ENCODE measurements at regions not wholly inside any gene's neighbourhood (a gene's known extent, or its start where the extent isn't known, plus 50 kb on each side); places are given as distances from the start of the nearest gene placed in this dataset.
"Not testable (repeated sequence)": the region's sequence is repeated elsewhere in the genome, so short reads cannot be mapped to it uniquely, and the experiment has no call there.

DNA sequence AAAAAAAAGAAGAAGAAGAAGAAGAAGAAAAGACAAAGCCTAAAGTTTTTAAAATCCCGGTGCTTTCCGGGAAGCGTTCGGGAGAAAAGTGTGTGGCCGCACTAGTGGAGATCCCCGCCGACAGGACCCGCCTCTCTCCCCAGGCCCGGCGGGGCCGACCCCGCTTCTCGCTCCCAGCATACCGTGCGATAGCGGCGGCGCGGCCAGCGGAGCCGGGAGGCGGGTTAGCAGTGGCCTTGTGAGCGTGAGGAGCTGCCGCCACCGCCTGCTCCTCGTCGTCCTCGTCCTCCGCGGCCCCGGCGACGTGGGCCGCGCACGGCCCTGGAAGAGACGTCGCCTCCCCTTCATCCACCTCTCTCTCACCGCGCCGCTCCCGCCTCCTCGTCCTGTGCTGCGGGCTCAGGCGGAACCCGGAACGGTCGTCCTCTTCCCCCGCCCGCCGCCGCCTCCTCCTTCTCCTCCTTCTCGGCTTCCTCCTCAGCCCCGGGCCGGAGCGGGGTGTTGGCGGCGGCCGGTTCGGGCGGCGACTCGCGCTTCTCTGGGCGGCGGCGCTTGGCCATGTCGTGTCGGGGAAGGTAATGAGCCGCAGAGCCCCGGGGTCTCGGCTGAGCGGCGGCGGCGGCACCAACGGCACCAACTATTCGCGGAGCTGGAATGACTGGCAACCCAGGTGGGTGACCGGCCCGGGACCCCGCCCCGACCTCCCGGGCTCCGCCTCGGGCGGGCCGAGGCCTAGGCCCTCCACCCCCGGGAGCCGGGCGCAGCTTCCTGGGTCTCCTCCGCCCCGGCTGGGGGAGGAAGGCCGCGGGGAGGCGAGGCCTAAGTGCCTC lies 62.6 kb upstream of the CDR2 start:
- POLR2A ChIA-PET; H3K36me3 ChIP-seq (ENCODE audit: control insufficient read depth in 4 of 4, insufficient read depth in 4 of 4, low read length in 3 of 4); H3K27me3 ChIP-seq (replicated peaks in 2 of 5; ENCODE audit: control insufficient read depth in 4 of 5, insufficient read depth in 5 of 5, low read length in 4 of 5); H3K9me3 ChIP-seq (ENCODE audit: control extremely low read depth in 1 of 5, control insufficient read depth in 4 of 5, insufficient read depth in 2 of 5, low read depth in 1 of 5, low read length in 4 of 5); H3K4me1 ChIP-seq (ENCODE audit: control extremely low read depth in 1 of 4, control insufficient read depth in 4 of 4, insufficient read depth in 4 of 4, low read length in 3 of 4); CTCF ChIA-PET: not testable (repeated sequence)
- H3K4me3 ChIP-seq (ENCODE audit: control insufficient read depth in 1 of 7, extremely low read depth in 1 of 7, insufficient read depth in 4 of 7, low read depth in 2 of 7, low read length in 6 of 7): peak overlapping the region; percentile 58 to 83 (median 77)
- DNase-seq: peak; percentile 54 to 76 (median 61)
- 0% methylated on average over 40 of the region's 96 CpGs for WGBS (ENCODE audit: insufficient coverage)
- peak overlapping the region; percentile 46 to 78 for H3K27ac ChIP-seq (ENCODE audit: insufficient read depth in 1 of 2, low read depth in 1 of 2, low read length in 2 of 2, poor library complexity in 1 of 2, severe bottlenecking in 2 of 2)

DNA sequence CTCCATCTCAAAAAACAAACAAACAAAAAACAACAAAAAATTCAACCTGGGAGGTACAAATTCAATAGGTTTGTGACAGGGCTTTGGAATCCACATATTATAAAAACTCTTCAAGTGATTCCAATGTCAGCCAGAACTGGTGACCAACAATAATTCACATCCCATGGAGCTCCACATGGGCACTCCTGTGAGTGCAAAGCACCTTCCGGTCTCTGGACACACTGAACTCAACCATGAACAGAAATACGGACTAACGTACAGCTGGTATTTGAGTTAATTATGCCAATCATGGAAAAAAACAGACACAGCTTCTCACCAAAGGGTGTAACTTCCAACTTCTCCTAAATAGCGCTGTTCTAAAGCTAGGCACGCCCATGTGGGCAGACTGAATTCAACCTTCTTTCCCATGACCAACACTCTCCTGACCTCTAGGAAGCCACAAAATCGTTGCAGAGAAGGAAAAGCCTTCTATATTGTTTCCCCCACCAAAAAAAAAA lies 62.0 kb upstream of the CDR2 start:
- POLR2A ChIA-PET, CTCF ChIA-PET: not testable (repeated sequence)
- no CpG with 5 or more reads among the region's 6 CpGs for WGBS (ENCODE audit: insufficient coverage)

GRCh38 chr16:22431314-22431713 lies 56.9 kb upstream of the CDR2 start:
- H3K27me3 ChIP-seq (replicated peaks in 2 of 5; ENCODE audit: control insufficient read depth in 4 of 5, insufficient read depth in 5 of 5, low read length in 4 of 5); POLR2A ChIA-PET; H3K9me3 ChIP-seq (ENCODE audit: control extremely low read depth in 1 of 5, control insufficient read depth in 4 of 5, insufficient read depth in 2 of 5, low read depth in 1 of 5, low read length in 4 of 5); H3K27ac ChIP-seq (ENCODE audit: insufficient read depth in 1 of 2, low read depth in 1 of 2, low read length in 2 of 2, poor library complexity in 1 of 2, severe bottlenecking in 2 of 2); H3K4me3 ChIP-seq (ENCODE audit: control insufficient read depth in 1 of 7, extremely low read depth in 1 of 7, insufficient read depth in 4 of 7, low read depth in 2 of 7, low read length in 6 of 7); H3K4me1 ChIP-seq (ENCODE audit: control extremely low read depth in 1 of 4, control insufficient read depth in 4 of 4, insufficient read depth in 4 of 4, low read length in 3 of 4); CTCF ChIA-PET; DNase-seq: not testable (repeated sequence)
- H3K36me3 ChIP-seq (ENCODE audit: control insufficient read depth in 4 of 4, insufficient read depth in 4 of 4, low read length in 3 of 4): peaks cover 2 to 25% (median 13%) of the 10 kb centered on the region in 4 experiments
- WGBS (ENCODE audit: insufficient coverage): 100% methylated on average over 3 of the region's 9 CpGs

More for the DNA sequence above, 62.0 kb upstream of the CDR2 start:
- H3K36me3 ChIP-seq (ENCODE audit: control insufficient read depth in 4 of 4, insufficient read depth in 4 of 4, low read length in 3 of 4); DNase-seq; H3K27me3 ChIP-seq (replicated peaks in 2 of 5; ENCODE audit: control insufficient read depth in 4 of 5, insufficient read depth in 5 of 5, low read length in 4 of 5); H3K4me1 ChIP-seq (ENCODE audit: control extremely low read depth in 1 of 4, control insufficient read depth in 4 of 4, insufficient read depth in 4 of 4, low read length in 3 of 4); H3K9me3 ChIP-seq (ENCODE audit: control extremely low read depth in 1 of 5, control insufficient read depth in 4 of 5, insufficient read depth in 2 of 5, low read depth in 1 of 5, low read length in 4 of 5): not testable (repeated sequence)
- Histone ChIP-seq H3K4me3 (ENCODE audit: control insufficient read depth in 1 of 7, extremely low read depth in 1 of 7, insufficient read depth in 4 of 7, low read depth in 2 of 7, low read length in 6 of 7) (peak overlapping the region in 6 of 7 experiments; percentile 65 to 83 (median 78)), H3K27ac (ENCODE audit: insufficient read depth in 1 of 2, low read depth in 1 of 2, low read length in 2 of 2, poor library complexity in 1 of 2, severe bottlenecking in 2 of 2) (peak overlapping the region in 1 of 2 experiments; percentile 78)

DNA sequence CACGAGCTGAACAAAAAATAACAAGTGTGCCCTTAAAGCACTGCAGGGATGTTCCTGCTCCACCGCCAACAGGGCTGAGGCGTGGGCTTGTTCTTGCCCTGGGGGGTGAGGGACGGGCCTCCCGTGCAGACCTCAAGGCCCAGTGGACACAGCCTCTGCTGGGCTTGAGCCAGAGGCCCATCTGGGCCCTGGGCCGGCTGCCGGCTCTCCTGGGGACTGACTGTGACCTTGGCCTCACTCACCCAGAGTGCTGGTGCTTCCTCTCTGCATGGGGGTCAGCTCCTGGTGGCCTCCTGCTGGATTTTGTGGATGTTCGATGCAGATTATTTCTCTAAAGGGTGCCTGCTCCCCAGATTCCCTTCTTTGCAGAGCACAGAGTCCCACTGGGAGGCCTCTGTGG lies 54.2 kb upstream of the CDR2 start:
- Histone ChIP-seq H3K27ac (ENCODE audit: insufficient read depth in 1 of 2, low read depth in 1 of 2, low read length in 2 of 2, poor library complexity in 1 of 2, severe bottlenecking in 2 of 2) (no peak overlapping the region), H3K36me3 (ENCODE audit: control insufficient read depth in 4 of 4, insufficient read depth in 4 of 4, low read length in 3 of 4) (peaks cover 5 to 39% (median 22%) of the 10 kb centered on the region in 4 experiments), H3K4me1 (ENCODE audit: control extremely low read depth in 1 of 4, control insufficient read depth in 4 of 4, insufficient read depth in 4 of 4, low read length in 3 of 4) (no peaks in the 10 kb centered on the region), H3K27me3 (replicated peaks in 2 of 5; ENCODE audit: control insufficient read depth in 4 of 5, insufficient read depth in 5 of 5, low read length in 4 of 5) (no peaks in the 10 kb centered on the region), H3K9me3 (ENCODE audit: control extremely low read depth in 1 of 5, control insufficient read depth in 4 of 5, insufficient read depth in 2 of 5, low read depth in 1 of 5, low read length in 4 of 5) (peaks cover 0 to 2% (median 0%) of the 10 kb centered on the region in 5 experiments), H3K4me3 (ENCODE audit: control insufficient read depth in 1 of 7, extremely low read depth in 1 of 7, insufficient read depth in 4 of 7, low read depth in 2 of 7, low read length in 6 of 7) (no peak overlapping the region)
- DNase-seq: no peak
- ChIA-PET CTCF (no interaction called here), POLR2A (interaction anchor here (0.6 kb wide), 1 partner anchor 28 kb away, joined by 6 read pairs; no protein-coding TSS in a partner anchor)
- 97% methylated on average over 8 of the region's 8 CpGs for WGBS (ENCODE audit: insufficient coverage)

- ChIA-PET CTCF (no interaction called here), POLR2A (no interaction called here)
- DNase-seq: no peak
- H3K4me1 ChIP-seq (ENCODE audit: control extremely low read depth in 1 of 4, control insufficient read depth in 4 of 4, insufficient read depth in 4 of 4, low read length in 3 of 4): no peaks in the 10 kb centered on the region
- H3K4me3 ChIP-seq (ENCODE audit: control insufficient read depth in 1 of 7, extremely low read depth in 1 of 7, insufficient read depth in 4 of 7, low read depth in 2 of 7, low read length in 6 of 7): no peak overlapping the region
- H3K27ac ChIP-seq (ENCODE audit: insufficient read depth in 1 of 2, low read depth in 1 of 2, low read length in 2 of 2, poor library complexity in 1 of 2, severe bottlenecking in 2 of 2): no peak overlapping the region
- H3K9me3 ChIP-seq (ENCODE audit: control extremely low read depth in 1 of 5, control insufficient read depth in 4 of 5, insufficient read depth in 2 of 5, low read depth in 1 of 5, low read length in 4 of 5): peaks cover 0 to 2% (median 0%) of the 10 kb centered on the region in 5 experiments
- H3K36me3 ChIP-seq (ENCODE audit: control insufficient read depth in 4 of 4, insufficient read depth in 4 of 4, low read length in 3 of 4): peaks cover 7 to 41% (median 22%) of the 10 kb centered on the region in 4 experiments
- H3K27me3 ChIP-seq (replicated peaks in 2 of 5; ENCODE audit: control insufficient read depth in 4 of 5, insufficient read depth in 5 of 5, low read length in 4 of 5): no peaks in the 10 kb centered on the region
- 98% methylated on average over 6 of the region's 10 CpGs for WGBS (ENCODE audit: insufficient coverage)
Observed at GRCh38 chr16:22427556-22427955, 53.1 kb upstream of the CDR2 start.

DNA sequence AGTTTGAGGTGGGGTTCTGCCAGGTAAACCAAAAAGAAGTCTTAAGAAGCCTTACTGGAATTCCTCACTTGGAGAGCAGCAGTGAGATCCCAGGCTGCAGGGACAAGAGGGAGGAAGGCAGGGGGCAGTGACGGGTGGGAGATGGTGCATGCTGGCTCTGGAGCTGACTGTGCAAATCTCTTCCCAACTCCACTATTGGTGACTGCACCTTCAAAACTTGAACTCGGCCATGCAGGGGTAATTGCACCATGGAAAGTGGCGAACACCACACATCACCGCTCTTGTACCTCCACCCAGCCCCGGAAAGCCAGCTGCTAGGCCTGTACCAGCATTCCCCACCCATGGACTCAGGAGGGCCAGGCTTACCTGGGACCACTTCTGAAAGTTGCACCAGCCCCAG lies 51.4 kb upstream of the CDR2 start:
- ChIA-PET CTCF (no interaction called here), POLR2A (no interaction called here)
- Histone ChIP-seq H3K4me3 (ENCODE audit: control insufficient read depth in 1 of 7, extremely low read depth in 1 of 7, insufficient read depth in 4 of 7, low read depth in 2 of 7, low read length in 6 of 7) (no peak overlapping the region), H3K27ac (ENCODE audit: insufficient read depth in 1 of 2, low read depth in 1 of 2, low read length in 2 of 2, poor library complexity in 1 of 2, severe bottlenecking in 2 of 2) (no peak overlapping the region), H3K36me3 (ENCODE audit: control insufficient read depth in 4 of 4, insufficient read depth in 4 of 4, low read length in 3 of 4) (peaks cover 7 to 46% (median 22%) of the 10 kb centered on the region in 4 experiments), H3K4me1 (ENCODE audit: control extremely low read depth in 1 of 4, control insufficient read depth in 4 of 4, insufficient read depth in 4 of 4, low read length in 3 of 4) (no peaks in the 10 kb centered on the region), H3K27me3 (replicated peaks in 2 of 5; ENCODE audit: control insufficient read depth in 4 of 5, insufficient read depth in 5 of 5, low read length in 4 of 5) (no peaks in the 10 kb centered on the region), H3K9me3 (ENCODE audit: control extremely low read depth in 1 of 5, control insufficient read depth in 4 of 5, insufficient read depth in 2 of 5, low read depth in 1 of 5, low read length in 4 of 5) (peaks cover 0 to 2% (median 0%) of the 10 kb centered on the region in 5 experiments)
- 96% methylated on average over 5 of the region's 5 CpGs for WGBS (ENCODE audit: insufficient coverage)
- DNase-seq: no peak

DNA sequence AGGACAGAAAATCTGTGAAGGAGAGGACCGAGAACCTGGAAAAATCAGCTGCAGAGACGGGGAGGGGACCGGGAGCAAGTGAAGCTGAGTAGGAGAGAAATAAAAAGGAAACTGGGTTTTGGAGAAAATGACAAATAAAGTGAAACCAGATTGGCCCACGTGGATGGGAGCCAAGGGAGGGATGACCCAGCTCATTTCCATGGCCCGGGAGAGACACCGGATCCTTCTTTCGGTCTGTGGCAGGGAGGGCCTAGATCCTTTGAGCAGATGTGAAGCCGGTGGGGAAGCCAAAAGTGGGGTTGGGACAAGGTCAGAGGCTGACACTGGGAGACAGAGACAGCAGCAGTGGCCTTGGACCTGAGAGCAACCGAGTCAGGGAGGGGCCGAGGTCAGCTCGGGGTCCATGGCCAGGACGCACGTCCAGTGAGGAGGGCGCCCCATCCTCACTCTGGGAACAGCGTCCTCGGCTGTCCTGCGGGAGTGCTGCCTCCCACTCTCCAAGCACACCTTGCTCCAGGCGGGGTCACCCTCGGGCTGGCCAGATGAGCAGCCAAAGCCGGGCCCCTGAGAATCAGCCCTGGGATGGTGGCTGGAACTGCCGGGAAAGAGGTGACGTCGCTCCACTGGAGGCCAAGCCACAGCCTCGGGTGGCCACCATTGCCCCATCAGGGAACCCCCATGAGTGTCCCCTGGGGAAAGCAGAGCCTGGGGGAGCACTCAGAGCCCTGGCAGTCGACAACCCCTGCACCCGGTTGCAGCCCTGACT lies 50.8 kb upstream of the CDR2 start:
- CTCF ChIA-PET: no interaction called here
- no peak overlapping the region for H3K4me3 ChIP-seq (ENCODE audit: control insufficient read depth in 1 of 7, extremely low read depth in 1 of 7, insufficient read depth in 4 of 7, low read depth in 2 of 7, low read length in 6 of 7)
- no peaks in the 10 kb centered on the region for H3K27me3 ChIP-seq (replicated peaks in 2 of 5; ENCODE audit: control insufficient read depth in 4 of 5, insufficient read depth in 5 of 5, low read length in 4 of 5)
- H3K4me1 ChIP-seq (ENCODE audit: control extremely low read depth in 1 of 4, control insufficient read depth in 4 of 4, insufficient read depth in 4 of 4, low read length in 3 of 4): no peaks in the 10 kb centered on the region
- 98% methylated on average over 21 of the region's 26 CpGs for WGBS (ENCODE audit: insufficient coverage)
- peaks cover 0 to 2% (median 0%) of the 10 kb centered on the region in 5 experiments for H3K9me3 ChIP-seq (ENCODE audit: control extremely low read depth in 1 of 5, control insufficient read depth in 4 of 5, insufficient read depth in 2 of 5, low read depth in 1 of 5, low read length in 4 of 5)
- DNase-seq: no peak
- POLR2A ChIA-PET: no interaction called here
- H3K36me3 ChIP-seq (ENCODE audit: control insufficient read depth in 4 of 4, insufficient read depth in 4 of 4, low read length in 3 of 4): peaks cover 7 to 49% (median 22%) of the 10 kb centered on the region in 4 experiments
- H3K27ac ChIP-seq (ENCODE audit: insufficient read depth in 1 of 2, low read depth in 1 of 2, low read length in 2 of 2, poor library complexity in 1 of 2, severe bottlenecking in 2 of 2): no peak overlapping the region
